ENCODE measurements at regions not wholly inside any gene's neighbourhood (a gene's known extent, or its start where the extent isn't known, plus 50 kb on each side); places are given as distances from the start of the nearest gene placed in this dataset.

DNA sequence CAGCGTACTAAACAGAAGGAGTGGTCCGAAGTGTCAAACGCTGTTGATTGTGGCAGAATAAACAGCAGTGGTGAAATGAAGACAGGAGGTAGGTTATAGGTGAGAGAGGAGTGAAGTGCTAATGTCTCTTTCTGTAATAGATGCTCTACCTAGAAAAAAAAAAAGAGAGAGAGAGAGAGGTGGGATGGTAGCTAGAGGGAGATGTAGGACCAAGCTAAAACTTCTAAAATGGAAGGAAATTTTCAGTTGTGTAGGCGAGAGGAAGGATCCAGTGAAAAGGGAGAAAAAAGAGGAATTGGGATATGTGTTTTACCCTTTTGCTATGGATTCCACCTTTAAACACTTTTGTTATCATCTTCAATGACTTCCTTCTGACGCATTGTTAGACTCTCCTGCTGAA is 126.5 kb upstream of the BMP2 start:
- peaks cover 1% of the 10 kb centered on the region for H3K4me1 Mint-ChIP-seq (ENCODE audit: unreplicated experiment)
- H3K27me3 Mint-ChIP-seq (ENCODE audit: unreplicated experiment), result peaks cover 10% of the 10 kb centered on the region
- H3K4me3 Mint-ChIP-seq (ENCODE audit: unreplicated experiment), result no peak overlapping the region

GRCh38 chr20:6637160-6637579 is 130.3 kb upstream of the BMP2 start:
- Mint-ChIP-seq H3K27me3 (ENCODE audit: unreplicated experiment) (peaks cover 15% of the 10 kb centered on the region), H3K36me3 (ENCODE audit: unreplicated experiment) (no peaks in the 10 kb centered on the region), H3K4me1 (ENCODE audit: unreplicated experiment) (no peaks in the 10 kb centered on the region), H3K9me3 (ENCODE audit: unreplicated experiment) (no peaks in the 10 kb centered on the region), H3K4me3 (ENCODE audit: unreplicated experiment) (no peak overlapping the region), H3K27ac (ENCODE audit: unreplicated experiment) (no peak overlapping the region)
- no peak for TF ChIP-seq CTCF (IDR thresholded peaks at IDR 0.05)
- DNase-seq (ENCODE audit: extremely low spot score, unreplicated experiment), result no peak

More for the DNA sequence above, 126.5 kb upstream of the BMP2 start:
- DNase-seq (ENCODE audit: extremely low spot score, unreplicated experiment), result no peak
- H3K36me3 Mint-ChIP-seq (ENCODE audit: unreplicated experiment), result no peaks in the 10 kb centered on the region
- no peaks in the 10 kb centered on the region for H3K9me3 Mint-ChIP-seq (ENCODE audit: unreplicated experiment)
- no peak for TF ChIP-seq CTCF (IDR thresholded peaks at IDR 0.05)
- H3K27ac Mint-ChIP-seq (ENCODE audit: unreplicated experiment), result no peak overlapping the region

- TF ChIP-seq CTCF (IDR thresholded peaks at IDR 0.05), result peak; percentile 73
- Mint-ChIP-seq H3K9me3 (ENCODE audit: unreplicated experiment) (no peaks in the 10 kb centered on the region), H3K27ac (ENCODE audit: unreplicated experiment) (no peak overlapping the region), H3K4me3 (ENCODE audit: unreplicated experiment) (no peak overlapping the region), H3K4me1 (ENCODE audit: unreplicated experiment) (no peaks in the 10 kb centered on the region), H3K27me3 (ENCODE audit: unreplicated experiment) (peaks cover 13% of the 10 kb centered on the region), H3K36me3 (ENCODE audit: unreplicated experiment) (no peaks in the 10 kb centered on the region)
- no peak for DNase-seq (ENCODE audit: extremely low spot score, unreplicated experiment)
These were observed 131.0 kb upstream of the BMP2 start for GRCh38 chr20:6636209-6637159.

DNA sequence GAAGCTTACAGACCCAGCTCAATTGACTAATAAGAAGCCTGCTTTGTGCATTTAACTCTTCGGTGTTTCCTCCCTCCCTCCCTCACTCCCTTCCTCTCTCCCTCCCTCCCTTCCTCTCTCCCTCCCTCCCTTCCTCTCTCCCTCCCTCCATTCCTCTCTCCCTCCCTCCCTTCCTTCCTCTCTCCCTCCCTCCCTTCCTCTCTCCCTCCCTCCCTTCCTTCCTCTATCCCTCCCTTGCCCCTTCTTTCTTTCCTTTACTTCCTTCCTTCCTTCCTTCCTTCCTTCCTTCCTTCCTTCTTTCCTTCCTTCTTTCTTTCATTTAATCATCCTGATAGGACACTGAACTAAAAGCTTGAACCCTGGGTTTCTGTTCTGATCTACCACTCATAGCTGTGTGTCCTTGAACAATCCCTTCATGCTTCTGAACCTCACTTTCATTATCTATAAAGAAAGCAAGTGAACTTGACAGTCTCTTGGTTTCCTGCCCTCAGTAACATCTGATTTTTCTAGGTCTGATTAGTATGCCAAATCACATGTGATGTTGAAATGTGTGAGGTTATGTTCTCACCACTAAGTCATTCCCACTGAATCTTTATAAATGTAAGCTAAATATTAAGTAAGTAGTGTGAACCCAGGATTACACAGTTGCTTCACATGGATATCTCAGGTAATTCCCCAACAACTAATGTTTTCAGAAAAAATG is 132.3 kb upstream of the BMP2 start:
- TF ChIP-seq CTCF (IDR thresholded peaks at IDR 0.05), result no peak
- no peak for DNase-seq (ENCODE audit: extremely low spot score, unreplicated experiment)
- H3K4me1 Mint-ChIP-seq (ENCODE audit: unreplicated experiment), result no peaks in the 10 kb centered on the region
- no peaks in the 10 kb centered on the region for H3K9me3 Mint-ChIP-seq (ENCODE audit: unreplicated experiment)
- H3K36me3 Mint-ChIP-seq (ENCODE audit: unreplicated experiment), result no peaks in the 10 kb centered on the region
- no peak overlapping the region for H3K4me3 Mint-ChIP-seq (ENCODE audit: unreplicated experiment)
- no peak overlapping the region for H3K27ac Mint-ChIP-seq (ENCODE audit: unreplicated experiment)
- H3K27me3 Mint-ChIP-seq (ENCODE audit: unreplicated experiment), result peaks cover 5% of the 10 kb centered on the region

DNA sequence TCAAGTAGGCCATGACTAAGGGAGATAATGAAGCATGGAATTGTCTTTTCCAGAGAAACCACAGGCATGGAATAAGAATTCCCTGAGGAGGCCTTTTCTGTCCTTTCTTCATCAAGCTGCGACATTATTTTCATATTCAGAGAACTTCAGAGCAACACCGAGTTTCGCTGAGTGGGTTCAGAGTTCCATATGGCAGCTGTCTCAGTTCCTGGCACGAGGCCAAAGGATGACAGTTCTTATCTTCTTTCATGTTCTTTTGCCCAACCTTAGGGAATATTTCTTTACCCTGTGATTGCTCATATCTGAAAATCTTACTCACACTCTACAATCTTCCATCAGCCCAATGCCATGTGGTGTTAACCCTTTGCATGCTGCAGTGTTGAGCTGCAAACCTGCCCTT is 135.3 kb upstream of the BMP2 start:
- Mint-ChIP-seq H3K27me3 (ENCODE audit: unreplicated experiment) (peaks cover 31% of the 10 kb centered on the region), H3K4me3 (ENCODE audit: unreplicated experiment) (no peak overlapping the region), H3K27ac (ENCODE audit: unreplicated experiment) (no peak overlapping the region), H3K4me1 (ENCODE audit: unreplicated experiment) (no peaks in the 10 kb centered on the region), H3K9me3 (ENCODE audit: unreplicated experiment) (no peaks in the 10 kb centered on the region), H3K36me3 (ENCODE audit: unreplicated experiment) (no peaks in the 10 kb centered on the region)
- no peak for TF ChIP-seq CTCF (IDR thresholded peaks at IDR 0.05)
- no peak for DNase-seq (ENCODE audit: extremely low spot score, unreplicated experiment)
